Bronchial epithelial cell (primary cell): ENCODE measurements at regions not wholly inside any gene's neighbourhood (a gene's known extent, or its start where the extent isn't known, plus 50 kb on each side); places are given as distances from the start of the nearest gene placed in this dataset.

Source experiments
- DNase-seq: peaks from one replicate; pipeline ENCODE4 v3.0.0-alpha.2; 2010; ENCODE audit warnings: low read depth
- FAIRE-seq: peaks from 2 replicates; lab custom pipeline; 2011; peaks lifted over from hg19 to GRCh38; lab: Jason Lieb, UNC
- H3K27me3 ChIP-seq: 2 replicates; pipeline ENCODE4 v1.5.1; 2011; ENCODE audit warnings: low read length; ENCODE audit not compliant: control insufficient read depth, insufficient read depth
- H3K36me3 ChIP-seq: 2 replicates; pipeline ENCODE4 v1.5.1; 2011; ENCODE audit warnings: low read length; ENCODE audit not compliant: control insufficient read depth, insufficient read depth
- H3K4me3 ChIP-seq: 2 replicates; pipeline ENCODE4 v1.5.1; 2011; ENCODE audit warnings: mild to moderate bottlenecking, low read depth, low read length, control low read depth
- TF ChIP-seq, protein P1 (sequence below): IDR thresholded peaks from 2 replicates; pipeline ENCODE4 v1.5.1; 2011; ENCODE audit warnings: mild to moderate bottlenecking, moderate library complexity, low read length, control low read depth, inconsistent platforms; ENCODE audit not compliant: insufficient read depth, severe bottlenecking

DNA sequence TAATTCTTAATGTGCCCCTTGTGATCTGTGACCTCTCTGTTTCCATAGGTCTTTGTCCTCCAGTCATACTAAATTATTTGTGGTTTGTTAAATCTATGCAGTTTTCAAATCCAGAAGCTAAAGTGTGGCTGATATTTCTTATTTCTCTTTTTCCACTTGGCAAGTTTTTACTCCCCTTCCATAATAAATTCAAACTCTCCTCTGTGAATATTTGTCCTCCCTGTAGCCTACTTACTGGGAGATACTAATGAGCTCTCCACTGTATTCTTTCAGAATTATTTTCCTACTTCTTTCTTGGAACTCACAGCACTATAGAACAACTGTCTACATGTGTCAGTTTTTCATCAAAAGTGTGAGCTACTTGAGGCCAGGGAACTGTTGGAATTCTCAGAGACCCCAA is 430.8 kb upstream of the PTBP2 start:
- Histone ChIP-seq H3K4me3 (no peak overlapping the region), H3K27me3 (no peaks in the 10 kb centered on the region), H3K36me3 (no peaks in the 10 kb centered on the region)
- DNase-seq (no peak), FAIRE-seq (no peak)
- TF ChIP-seq, protein P1, sequence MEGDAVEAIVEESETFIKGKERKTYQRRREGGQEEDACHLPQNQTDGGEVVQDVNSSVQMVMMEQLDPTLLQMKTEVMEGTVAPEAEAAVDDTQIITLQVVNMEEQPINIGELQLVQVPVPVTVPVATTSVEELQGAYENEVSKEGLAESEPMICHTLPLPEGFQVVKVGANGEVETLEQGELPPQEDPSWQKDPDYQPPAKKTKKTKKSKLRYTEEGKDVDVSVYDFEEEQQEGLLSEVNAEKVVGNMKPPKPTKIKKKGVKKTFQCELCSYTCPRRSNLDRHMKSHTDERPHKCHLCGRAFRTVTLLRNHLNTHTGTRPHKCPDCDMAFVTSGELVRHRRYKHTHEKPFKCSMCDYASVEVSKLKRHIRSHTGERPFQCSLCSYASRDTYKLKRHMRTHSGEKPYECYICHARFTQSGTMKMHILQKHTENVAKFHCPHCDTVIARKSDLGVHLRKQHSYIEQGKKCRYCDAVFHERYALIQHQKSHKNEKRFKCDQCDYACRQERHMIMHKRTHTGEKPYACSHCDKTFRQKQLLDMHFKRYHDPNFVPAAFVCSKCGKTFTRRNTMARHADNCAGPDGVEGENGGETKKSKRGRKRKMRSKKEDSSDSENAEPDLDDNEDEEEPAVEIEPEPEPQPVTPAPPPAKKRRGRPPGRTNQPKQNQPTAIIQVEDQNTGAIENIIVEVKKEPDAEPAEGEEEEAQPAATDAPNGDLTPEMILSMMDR: no peak

GRCh38 chr1:96291468-96291867 is 430.1 kb upstream of the PTBP2 start:
- no peak overlapping the region for H3K4me3 ChIP-seq
- TF ChIP-seq, protein P1: no peak
- FAIRE-seq (no peak), DNase-seq (peak; percentile 59)
- no peaks in the 10 kb centered on the region for H3K27me3 ChIP-seq
- H3K36me3 ChIP-seq: no peaks in the 10 kb centered on the region

DNA sequence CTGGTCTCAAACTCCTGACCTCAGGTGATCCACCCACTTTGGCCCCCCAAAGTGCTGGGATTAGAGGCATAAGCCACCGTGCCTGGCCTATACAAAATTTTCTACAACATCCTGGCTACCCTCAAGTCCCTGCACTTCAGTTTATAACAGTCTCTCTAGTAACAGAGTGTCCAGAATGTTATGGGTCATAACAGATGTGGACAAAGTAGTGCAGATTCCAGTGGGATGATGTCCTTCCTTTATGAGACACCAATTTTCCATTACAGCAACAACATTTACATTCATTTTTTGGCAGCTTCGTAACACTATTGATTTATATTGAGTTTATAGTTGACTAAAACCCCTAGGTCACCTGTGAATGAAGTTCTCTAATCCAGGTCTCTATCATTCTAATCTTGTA is 429.4 kb upstream of the PTBP2 start:
- Histone ChIP-seq H3K27me3 (no peaks in the 10 kb centered on the region), H3K36me3 (no peaks in the 10 kb centered on the region), H3K4me3 (no peak overlapping the region)
- FAIRE-seq (no peak), DNase-seq (no peak)
- TF ChIP-seq, protein P1: no peak

- Histone ChIP-seq H3K27me3 (no peaks in the 10 kb centered on the region), H3K36me3 (no peaks in the 10 kb centered on the region), H3K4me3 (no peak overlapping the region)
- DNase-seq (no peak), FAIRE-seq (no peak)
- TF ChIP-seq, protein P1: no peak
These were observed 424.6 kb upstream of the PTBP2 start for GRCh38 chr1:96296991-96297390.

DNA sequence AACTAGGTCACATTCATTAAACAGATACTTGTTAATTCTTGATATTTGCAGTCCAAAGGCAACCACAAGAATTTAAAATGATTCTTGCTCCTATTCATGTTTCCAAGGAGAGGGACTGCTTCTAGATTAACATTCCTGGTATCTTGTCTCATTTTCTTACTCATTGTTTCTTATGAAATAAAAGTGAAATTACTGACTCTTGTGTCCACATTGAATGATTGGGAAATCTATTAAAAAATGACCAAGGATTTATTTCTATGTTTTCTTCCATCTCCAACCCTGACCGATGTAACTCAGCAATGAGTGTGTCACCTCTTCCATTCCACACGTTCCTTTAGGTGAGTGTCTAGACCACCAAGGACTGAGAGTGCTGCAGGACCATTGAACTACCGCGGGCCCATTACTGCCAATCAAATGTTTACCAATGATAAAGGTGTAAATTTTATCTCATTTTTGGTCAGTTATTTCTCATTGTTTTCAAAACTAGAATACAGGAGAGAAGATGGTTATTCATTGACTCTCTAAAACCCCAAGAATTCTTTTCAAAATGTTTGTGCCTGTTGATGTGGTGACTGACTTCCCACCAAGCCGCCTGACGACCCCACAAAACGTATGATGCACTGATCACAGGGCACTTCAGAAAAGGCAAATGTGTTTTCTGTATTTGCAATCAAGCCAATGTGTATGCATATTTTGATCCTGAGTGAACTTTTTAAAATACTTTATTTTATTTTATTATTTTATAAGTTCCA is 414.6 kb upstream of the PTBP2 start:
- TF ChIP-seq, protein P1: no peak
- FAIRE-seq (no peak), DNase-seq (peak; percentile 46)
- no peaks in the 10 kb centered on the region for H3K27me3 ChIP-seq
- H3K36me3 ChIP-seq: no peaks in the 10 kb centered on the region
- H3K4me3 ChIP-seq: no peak overlapping the region

DNA sequence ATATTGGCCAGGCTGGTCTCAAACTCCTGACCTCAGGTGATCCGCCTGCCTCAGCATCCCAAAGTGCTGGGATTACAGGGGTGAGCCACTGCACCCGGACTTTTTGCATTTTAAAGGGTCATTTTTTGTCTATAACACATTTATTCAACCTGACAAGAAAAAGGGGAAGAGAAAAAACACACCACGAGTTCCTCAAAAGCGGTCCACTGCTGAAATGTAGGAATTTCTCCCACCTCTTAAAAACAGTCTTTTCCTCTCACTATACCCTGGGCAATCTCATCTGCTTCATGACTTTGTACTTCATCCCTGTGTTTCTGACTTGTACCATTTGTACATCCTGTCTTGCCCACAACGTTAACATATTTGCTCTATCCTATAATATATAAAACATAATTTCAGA is 413.3 kb upstream of the PTBP2 start:
- FAIRE-seq: no peak
- Histone ChIP-seq H3K27me3 (no peaks in the 10 kb centered on the region), H3K4me3 (no peak overlapping the region), H3K36me3 (no peaks in the 10 kb centered on the region)
- no peak for DNase-seq
- TF ChIP-seq, protein P1: no peak
